HEK293T (cell line): ENCODE measurements at regions not wholly inside any gene's neighbourhood (a gene's known extent, or its start where the extent isn't known, plus 50 kb on each side); places are given as distances from the start of the nearest gene placed in this dataset.

Experiments
- CTCF ChIA-PET: fragments of 350-600 bp; formaldehyde crosslinking; extraction: SDS; loops from one replicate; lab custom pipeline; 2021; ENCODE audit warnings: antibody characterized with exemption, inconsistent platforms; lab: Yijun Ruan, JAX
- POLR2A ChIA-PET: fragments of 350-600 bp; formaldehyde crosslinking; extraction: SDS; loops from one replicate; lab custom pipeline; 2020; ENCODE audit warnings: antibody characterized with exemption, inconsistent platforms; lab: Yijun Ruan, JAX
- DNase-seq: peaks from one replicate; pipeline ENCODE4 v3.0.0; 2012; ENCODE audit warnings: mixed read lengths; ENCODE audit errors: extremely low spot score
- ARNT ChIP-seq: fragments of 450-650 bp; IDR thresholded peaks from 2 replicates; pipeline ENCODE4 v1.6.1; 2017; ENCODE audit warnings: mild to moderate bottlenecking
- BHLHE40 ChIP-seq: fragments of 450-650 bp; IDR thresholded peaks from 2 replicates; pipeline ENCODE4 v1.6.1; 2016; ENCODE audit warnings: mild to moderate bottlenecking, moderate library complexity, borderline replicate concordance
- CTBP1 ChIP-seq: fragments of 450-650 bp; IDR thresholded peaks from 2 replicates; pipeline ENCODE4 v1.6.1; 2016; ENCODE audit warnings: borderline replicate concordance
- ELF4 ChIP-seq: fragments of 450-650 bp; IDR thresholded peaks from 2 replicates; pipeline ENCODE4 v1.6.1; 2017; ENCODE audit warnings: antibody characterized with exemption
- FOXA1 ChIP-seq: fragments of 450-650 bp; IDR thresholded peaks from 2 replicates; pipeline ENCODE4 v1.6.1; 2016; ENCODE audit warnings: mild to moderate bottlenecking
- FOXK2 ChIP-seq: fragments of 450-650 bp; IDR thresholded peaks from 2 replicates; pipeline ENCODE4 v1.6.1; 2016; ENCODE audit warnings: mild to moderate bottlenecking
- FOXM1 ChIP-seq: fragments of 450-650 bp; IDR thresholded peaks from 2 replicates; pipeline ENCODE4 v1.6.1; 2017; ENCODE audit warnings: mild to moderate bottlenecking, borderline replicate concordance
- HDGF ChIP-seq: fragments of 450-650 bp; IDR thresholded peaks from 2 replicates; pipeline ENCODE4 v1.6.1; 2017; ENCODE audit warnings: antibody characterized with exemption, borderline replicate concordance
- L3MBTL2 ChIP-seq: fragments of 450-650 bp; conservative IDR thresholded peaks from 2 replicates; pipeline ENCODE4 v1.6.1; 2016; ENCODE audit warnings: mild to moderate bottlenecking
- LEF1 ChIP-seq: fragments of 450-650 bp; IDR thresholded peaks from 2 replicates; pipeline ENCODE4 v1.6.1; 2017; ENCODE audit warnings: mild to moderate bottlenecking, borderline replicate concordance
- NFRKB ChIP-seq: fragments of 450-650 bp; IDR thresholded peaks from 2 replicates; pipeline ENCODE4 v1.6.1; 2016; ENCODE audit warnings: mild to moderate bottlenecking, moderate library complexity
- SP1 ChIP-seq: fragments of 450-650 bp; IDR thresholded peaks from 2 replicates; pipeline ENCODE4 v1.6.1; 2017
- SUZ12 ChIP-seq: fragments of 450-650 bp; IDR thresholded peaks from 2 replicates; pipeline ENCODE4 v1.6.1; 2016; ENCODE audit warnings: mild to moderate bottlenecking
- TARDBP ChIP-seq: fragments of 450-650 bp; IDR thresholded peaks from 2 replicates; pipeline ENCODE4 v1.6.1; 2016
- ZNF384 ChIP-seq: fragments of 450-650 bp; IDR thresholded peaks from 2 replicates; pipeline ENCODE4 v1.6.1; 2016
- TF ChIP-seq, protein P1 (sequence below): fragments of 450-650 bp; IDR thresholded peaks from 2 replicates; pipeline ENCODE4 v1.6.1; 2016

DNA sequence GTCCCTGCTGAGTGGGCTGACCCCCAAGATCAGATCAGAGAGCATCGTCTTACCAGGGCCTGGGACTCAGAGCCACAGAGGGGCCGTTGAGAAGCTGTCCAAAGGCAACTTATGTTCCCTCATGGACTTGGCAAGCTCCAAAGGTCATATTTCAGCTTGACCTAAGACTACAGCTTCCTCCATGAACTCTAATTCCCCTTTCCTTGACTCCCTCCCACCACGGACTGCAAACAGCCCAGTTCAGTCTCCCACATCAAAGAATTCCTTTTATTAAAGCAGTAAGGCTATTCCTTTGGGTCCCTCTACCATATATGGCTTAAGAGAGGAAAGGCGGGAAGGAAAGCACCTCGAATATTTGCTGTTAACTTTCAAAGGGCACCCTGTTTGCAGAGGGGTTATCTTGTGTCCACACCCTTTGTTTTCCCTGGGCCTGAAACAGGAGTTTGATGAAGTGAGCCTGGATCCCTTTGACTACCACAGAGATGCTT is 146.1 kb upstream of the THBS1 start:
- ChIA-PET CTCF (interaction anchor here (2.1 kb wide), 1 partner anchor 145 kb away, joined by 5 read pairs; the partner anchor contains the start of gene THBS1), POLR2A (no interaction called here)
- TF ChIP-seq CTBP1 (no peak), FOXM1 (no peak), L3MBTL2 (no peak), SP1 (no peak), FOXA1 (no peak), SUZ12 (no peak)
- TF ChIP-seq, protein P1, sequence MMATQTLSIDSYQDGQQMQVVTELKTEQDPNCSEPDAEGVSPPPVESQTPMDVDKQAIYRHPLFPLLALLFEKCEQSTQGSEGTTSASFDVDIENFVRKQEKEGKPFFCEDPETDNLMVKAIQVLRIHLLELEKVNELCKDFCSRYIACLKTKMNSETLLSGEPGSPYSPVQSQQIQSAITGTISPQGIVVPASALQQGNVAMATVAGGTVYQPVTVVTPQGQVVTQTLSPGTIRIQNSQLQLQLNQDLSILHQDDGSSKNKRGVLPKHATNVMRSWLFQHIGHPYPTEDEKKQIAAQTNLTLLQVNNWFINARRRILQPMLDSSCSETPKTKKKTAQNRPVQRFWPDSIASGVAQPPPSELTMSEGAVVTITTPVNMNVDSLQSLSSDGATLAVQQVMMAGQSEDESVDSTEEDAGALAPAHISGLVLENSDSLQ = no peak
- no peak for DNase-seq

- ChIA-PET CTCF (interaction anchor here (2.1 kb wide), 1 partner anchor 145 kb away, joined by 5 read pairs; the partner anchor contains the start of gene THBS1), POLR2A (no interaction called here)
- no peak for DNase-seq
- TF ChIP-seq TARDBP = no peak
- TF ChIP-seq ARNT = no peak
- TF ChIP-seq LEF1 = no peak
Observed at GRCh38 chr15:39435244-39435643, 145.6 kb upstream of the THBS1 start.

GRCh38 chr15:39438260-39438659 is 142.6 kb upstream of the THBS1 start:
- CTCF ChIA-PET = interaction anchor here (0.5 kb wide), 1 partner anchor 41 kb away, joined by 3 read pairs; no protein-coding TSS in a partner anchor
- no peak for TF ChIP-seq SP1
- no peak for TF ChIP-seq BHLHE40
- TF ChIP-seq L3MBTL2 = no peak
- no peak for TF ChIP-seq HDGF
- no peak for TF ChIP-seq TARDBP
- no peak for TF ChIP-seq FOXA1
- no peak for TF ChIP-seq NFRKB
- no peak for TF ChIP-seq FOXK2
- TF ChIP-seq ELF4 = no peak
- no peak for TF ChIP-seq ZNF384
- no peak for TF ChIP-seq CTBP1
- TF ChIP-seq ARNT = no peak
- TF ChIP-seq SUZ12 = no peak
- no peak for TF ChIP-seq FOXM1
- TF ChIP-seq LEF1 = no peak
- TF ChIP-seq, protein P1 = no peak
- POLR2A ChIA-PET = no interaction called here
- no peak for DNase-seq

DNA sequence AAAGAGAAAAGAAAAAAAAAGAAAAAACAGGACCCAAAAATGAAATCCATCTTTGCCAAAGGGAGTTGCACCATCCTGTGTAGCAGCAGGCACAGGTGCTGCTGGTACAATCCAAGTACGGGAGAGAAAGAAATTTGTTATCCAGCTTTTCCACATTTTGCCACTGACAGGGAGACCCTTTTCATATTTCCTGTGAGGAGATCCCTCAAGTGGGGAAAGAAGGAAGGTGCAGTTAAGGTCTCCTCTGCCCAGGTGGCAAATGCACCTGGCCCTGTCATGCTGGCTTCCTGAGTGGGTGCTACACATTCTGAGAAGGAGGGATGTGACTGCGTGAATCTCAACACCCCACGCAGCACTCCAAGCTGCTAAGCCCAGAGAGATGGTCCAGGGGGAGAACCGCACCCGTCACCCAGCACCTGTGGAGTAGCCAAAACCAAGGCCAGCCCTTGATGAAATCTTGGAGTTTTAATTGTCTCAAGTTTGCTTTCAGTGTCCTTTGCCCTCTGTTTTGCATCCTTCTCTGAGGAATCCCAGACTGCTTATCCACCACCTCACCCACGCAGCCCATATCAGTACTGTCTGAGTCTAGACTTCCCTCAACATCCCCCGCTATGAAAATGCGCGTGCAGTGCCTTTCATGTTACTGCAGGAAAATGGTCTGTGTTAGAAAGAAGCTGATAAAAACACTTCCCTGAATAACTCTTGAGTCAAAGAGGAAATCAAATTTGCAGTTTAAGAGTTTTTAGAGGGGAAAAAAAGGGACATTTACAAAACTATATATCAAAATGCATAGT is 141.9 kb upstream of the THBS1 start:
- POLR2A ChIA-PET = no interaction called here
- no peak for DNase-seq
- TF ChIP-seq SP1 (no peak), FOXK2 (no peak), ELF4 (no peak), ARNT (no peak), LEF1 (no peak), CTBP1 (no peak), HDGF (no peak), L3MBTL2 (no peak), FOXA1 (no peak), BHLHE40 (no peak), FOXM1 (no peak)
- TF ChIP-seq, protein P1 = no peak
- CTCF ChIA-PET = interaction anchor here (0.5 kb wide), 1 partner anchor 42 kb away, joined by 3 read pairs; no protein-coding TSS in a partner anchor

DNA sequence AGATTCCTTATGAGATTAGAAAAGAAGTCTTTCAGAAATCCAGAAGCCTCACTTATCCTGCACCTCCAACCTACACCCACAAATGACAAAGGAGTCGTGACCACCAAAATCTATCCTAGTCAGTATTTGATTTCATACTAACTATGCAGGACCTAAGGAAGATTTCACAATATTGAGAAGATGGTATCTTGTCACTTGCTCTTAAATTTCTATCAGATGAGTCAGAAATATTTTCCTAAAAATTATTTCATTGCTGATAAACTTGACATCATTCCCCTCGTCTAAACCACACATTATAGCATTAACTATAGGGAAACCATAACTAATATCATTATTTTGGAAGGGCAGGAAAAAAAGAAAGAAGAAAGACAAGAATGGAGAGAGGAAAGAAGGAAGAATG is 138.0 kb upstream of the THBS1 start:
- TF ChIP-seq, protein P1 = no peak
- TF ChIP-seq FOXK2 (no peak), CTBP1 (no peak), FOXA1 (no peak), ZNF384 (no peak), SUZ12 (no peak), TARDBP (no peak)

More for the DNA sequence above, 138.0 kb upstream of the THBS1 start:
- no peak for DNase-seq
- POLR2A ChIA-PET = no interaction called here
- CTCF ChIA-PET = no interaction called here
